ENCODE measurements at regions not wholly inside any gene's neighbourhood (a gene's known extent, or its start where the extent isn't known, plus 50 kb on each side); places are given as distances from the start of the nearest gene placed in this dataset.
"Not testable (repeated sequence)": the region's sequence is repeated elsewhere in the genome, so short reads cannot be mapped to it uniquely, and the experiment has no call there.

- no peak for DNase-seq
Observed at GRCh38 chr11:25628030-25628429, 703.9 kb upstream of the ANO3 start.

GRCh38 chr11:25633230-25633629 is 698.7 kb upstream of the ANO3 start:
- DNase-seq: no peak

GRCh38 chr11:25649220-25649619 is 682.7 kb upstream of the ANO3 start:
- DNase-seq: not testable (repeated sequence)

GRCh38 chr11:25650319-25650718 is 681.6 kb upstream of the ANO3 start:
- no peak for DNase-seq

GRCh38 chr11:25655636-25656035 is 676.3 kb upstream of the ANO3 start:
- no peak for DNase-seq

- DNase-seq: no peak
Observed at GRCh38 chr11:25658916-25659315, 673.0 kb upstream of the ANO3 start.

GRCh38 chr11:25659706-25660105 is 672.2 kb upstream of the ANO3 start:
- no peak for DNase-seq

GRCh38 chr11:25667871-25668270 is 664.1 kb upstream of the ANO3 start:
- DNase-seq: no peak

- no peak for DNase-seq
Observed at GRCh38 chr11:25691959-25692358, 640.0 kb upstream of the ANO3 start.

- DNase-seq: no peak
Observed at GRCh38 chr11:25702417-25702816, 629.5 kb upstream of the ANO3 start.

GRCh38 chr11:25710975-25711374 is 621.0 kb upstream of the ANO3 start:
- DNase-seq: no peak

GRCh38 chr11:25727944-25728343 is 604.0 kb upstream of the ANO3 start:
- no peak for DNase-seq

- DNase-seq: no peak
Observed at GRCh38 chr11:25730230-25730629, 601.7 kb upstream of the ANO3 start.

- DNase-seq: no peak
Observed at GRCh38 chr11:25733777-25734176, 598.2 kb upstream of the ANO3 start.

GRCh38 chr11:25734591-25735211 is 597.2 kb upstream of the ANO3 start:
- peak; percentile 2 for DNase-seq

GRCh38 chr11:25737071-25737675 is 594.8 kb upstream of the ANO3 start:
- no peak for DNase-seq

GRCh38 chr11:25741886-25742285 is 590.0 kb upstream of the ANO3 start:
- DNase-seq: no peak

GRCh38 chr11:25742800-25743199 is 589.1 kb upstream of the ANO3 start:
- no peak for DNase-seq

GRCh38 chr11:25755381-25755780 is 576.5 kb upstream of the ANO3 start:
- no peak for DNase-seq

- DNase-seq: no peak
Observed at GRCh38 chr11:25755918-25756584, 575.9 kb upstream of the ANO3 start.

GRCh38 chr11:25758145-25758661 is 573.7 kb upstream of the ANO3 start:
- DNase-seq: no peak

GRCh38 chr11:25766332-25767015 is 565.5 kb upstream of the ANO3 start:
- DNase-seq: no peak

- no peak for DNase-seq
Observed at GRCh38 chr11:25769287-25769686, 562.6 kb upstream of the ANO3 start.

- no peak for DNase-seq
Observed at GRCh38 chr11:25771605-25772004, 560.3 kb upstream of the ANO3 start.
